Astrocyte (in vitro differentiated cells and primary cell): ENCODE measurements at regions not wholly inside any gene's neighbourhood (a gene's known extent, or its start where the extent isn't known, plus 50 kb on each side); places are given as distances from the start of the nearest gene placed in this dataset.

ENCODE experiments used
- DNase-seq: peaks from one replicate; pipeline ENCODE4 v3.0.0-alpha.2; 2010; ENCODE audit warnings: low read depth
- FAIRE-seq: peaks from 2 replicates; lab custom pipeline; 2011; peaks lifted over from hg19 to GRCh38; lab: Jason Lieb, UNC
- H2AFZ ChIP-seq: 2 replicates; pipeline ENCODE4 v1.6.0; 2012; ENCODE audit warnings: low read depth, low read length, inconsistent platforms
- H3K27ac ChIP-seq: 2 replicates; pipeline ENCODE4 v1.5.1; 2011; ENCODE audit warnings: low read depth, low read length, inconsistent platforms
- H3K27me3 ChIP-seq: 2 replicates; pipeline ENCODE4 v1.6.0; 2011; ENCODE audit warnings: low read length, inconsistent platforms; ENCODE audit not compliant: insufficient read depth
- H3K36me3 ChIP-seq: 2 replicates; pipeline ENCODE4 v1.5.1; 2011; ENCODE audit warnings: low read length, inconsistent platforms; ENCODE audit not compliant: insufficient read depth
- H3K4me1 ChIP-seq: 2 replicates; pipeline ENCODE4 v1.5.1; 2011; ENCODE audit warnings: low read length, inconsistent platforms; ENCODE audit not compliant: insufficient read depth
- H3K4me2 ChIP-seq: 2 replicates; pipeline ENCODE4 v1.6.0; 2012; ENCODE audit warnings: low read length, inconsistent platforms
- H3K4me3 ChIP-seq: 2 replicates; pipeline ENCODE4 v1.5.1; 2011; ENCODE audit warnings: low read depth, mild to moderate bottlenecking, low read length, inconsistent platforms; ENCODE audit not compliant: insufficient read depth
- H3K79me2 ChIP-seq: 2 replicates; pipeline ENCODE4 v1.6.0; 2012; ENCODE audit warnings: mild to moderate bottlenecking, low read length, inconsistent platforms; ENCODE audit not compliant: insufficient read depth
- H3K9ac ChIP-seq: 2 replicates; pipeline ENCODE4 v1.6.0; 2012; ENCODE audit warnings: mild to moderate bottlenecking, low read length, inconsistent platforms
- H3K9me3 ChIP-seq: 2 replicates; pipeline ENCODE4 v1.5.1; 2012; ENCODE audit warnings: low read depth, mild to moderate bottlenecking, low read length, inconsistent platforms; ENCODE audit not compliant: insufficient read depth
- H4K20me1 ChIP-seq: 2 replicates; pipeline ENCODE4 v1.6.0; 2012; ENCODE audit warnings: low read length, inconsistent platforms; ENCODE audit not compliant: insufficient read depth
- H3K27ac Mint-ChIP-seq: one replicate; pipeline ENCODE4 v1.8.0; 2021; ENCODE audit warnings: mild to moderate bottlenecking, mixed read lengths; ENCODE audit not compliant: unreplicated experiment
- H3K27me3 Mint-ChIP-seq: one replicate; pipeline ENCODE4 v1.8.0; 2021; ENCODE audit warnings: low read depth, mixed read lengths; ENCODE audit not compliant: unreplicated experiment
- H3K36me3 Mint-ChIP-seq: one replicate; pipeline ENCODE4 v1.8.0; 2021; ENCODE audit warnings: low read depth, mixed read lengths; ENCODE audit not compliant: unreplicated experiment
- H3K4me1 Mint-ChIP-seq: one replicate; pipeline ENCODE4 v1.8.0; 2021; ENCODE audit warnings: low read depth, mixed read lengths; ENCODE audit not compliant: unreplicated experiment
- H3K4me3 Mint-ChIP-seq: one replicate; pipeline ENCODE4 v1.8.0; 2021; ENCODE audit warnings: mild to moderate bottlenecking, moderate library complexity, mixed read lengths; ENCODE audit not compliant: unreplicated experiment
- H3K9me3 Mint-ChIP-seq: one replicate; pipeline ENCODE4 v1.8.0; 2021; ENCODE audit warnings: mild to moderate bottlenecking, mixed read lengths; ENCODE audit not compliant: unreplicated experiment
- EZH2 ChIP-seq: IDR thresholded peaks from 2 replicates; pipeline ENCODE4 v1.6.1; 2012; ENCODE audit warnings: mild to moderate bottlenecking, low read length, inconsistent platforms; ENCODE audit not compliant: insufficient read depth
- TF ChIP-seq, protein P1 (sequence below): IDR thresholded peaks from 2 replicates; pipeline ENCODE4 v1.5.1; 2011; ENCODE audit warnings: low read depth, mild to moderate bottlenecking, inconsistent platforms, low read length, moderate library complexity; ENCODE audit not compliant: insufficient read depth

DNA sequence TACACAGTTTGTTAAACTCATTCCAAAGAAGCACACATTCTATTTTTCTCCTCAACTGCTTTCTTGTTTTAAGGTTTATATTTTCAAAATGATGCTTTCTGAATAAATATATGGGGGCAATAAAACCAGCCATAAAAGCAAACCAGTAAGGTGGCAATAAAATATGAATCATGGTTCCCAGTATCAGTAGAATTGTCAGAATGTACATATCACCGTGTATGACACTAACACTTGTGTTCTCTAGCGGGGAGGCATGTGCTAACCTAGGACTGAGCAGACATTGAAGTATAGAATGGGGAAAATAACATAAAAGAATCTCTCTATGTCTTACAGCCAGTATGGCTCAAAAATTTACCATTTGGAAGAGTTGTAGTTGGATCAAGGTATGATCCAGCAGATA lies 329.9 kb upstream of the ISL1 start:
- Histone ChIP-seq H3K36me3 (no peaks in the 10 kb centered on the region), H3K79me2 (no peaks in the 10 kb centered on the region), H4K20me1 (no peaks in the 10 kb centered on the region), H3K4me1 (no peaks in the 10 kb centered on the region), H3K27me3 (no peaks in the 10 kb centered on the region), H3K9ac (no peak overlapping the region), H3K4me2 (no peak overlapping the region), H3K27ac (no peak overlapping the region), H3K9me3 (no peaks in the 10 kb centered on the region), H2AFZ (no peak overlapping the region), H3K4me3 (no peak overlapping the region)
- Mint-ChIP-seq H3K36me3 (no peaks in the 10 kb centered on the region), H3K27ac (no peak overlapping the region), H3K27me3 (no peaks in the 10 kb centered on the region), H3K9me3 (no peaks in the 10 kb centered on the region), H3K4me3 (no peak overlapping the region), H3K4me1 (no peaks in the 10 kb centered on the region)
- FAIRE-seq (no peak), DNase-seq (no peak)
- no peak for TF ChIP-seq EZH2
- TF ChIP-seq, protein P1, sequence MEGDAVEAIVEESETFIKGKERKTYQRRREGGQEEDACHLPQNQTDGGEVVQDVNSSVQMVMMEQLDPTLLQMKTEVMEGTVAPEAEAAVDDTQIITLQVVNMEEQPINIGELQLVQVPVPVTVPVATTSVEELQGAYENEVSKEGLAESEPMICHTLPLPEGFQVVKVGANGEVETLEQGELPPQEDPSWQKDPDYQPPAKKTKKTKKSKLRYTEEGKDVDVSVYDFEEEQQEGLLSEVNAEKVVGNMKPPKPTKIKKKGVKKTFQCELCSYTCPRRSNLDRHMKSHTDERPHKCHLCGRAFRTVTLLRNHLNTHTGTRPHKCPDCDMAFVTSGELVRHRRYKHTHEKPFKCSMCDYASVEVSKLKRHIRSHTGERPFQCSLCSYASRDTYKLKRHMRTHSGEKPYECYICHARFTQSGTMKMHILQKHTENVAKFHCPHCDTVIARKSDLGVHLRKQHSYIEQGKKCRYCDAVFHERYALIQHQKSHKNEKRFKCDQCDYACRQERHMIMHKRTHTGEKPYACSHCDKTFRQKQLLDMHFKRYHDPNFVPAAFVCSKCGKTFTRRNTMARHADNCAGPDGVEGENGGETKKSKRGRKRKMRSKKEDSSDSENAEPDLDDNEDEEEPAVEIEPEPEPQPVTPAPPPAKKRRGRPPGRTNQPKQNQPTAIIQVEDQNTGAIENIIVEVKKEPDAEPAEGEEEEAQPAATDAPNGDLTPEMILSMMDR: no peak

GRCh38 chr5:51060953-51061352 lies 322.3 kb upstream of the ISL1 start:
- H4K20me1 ChIP-seq: no peaks in the 10 kb centered on the region
- FAIRE-seq (no peak), DNase-seq (no peak)
- H3K79me2 ChIP-seq: no peaks in the 10 kb centered on the region
- H3K36me3 Mint-ChIP-seq: no peaks in the 10 kb centered on the region
- H3K27ac Mint-ChIP-seq: no peak overlapping the region
- no peaks in the 10 kb centered on the region for H3K27me3 Mint-ChIP-seq
- H3K4me3 ChIP-seq: no peak overlapping the region
- no peaks in the 10 kb centered on the region for H3K36me3 ChIP-seq
- no peaks in the 10 kb centered on the region for H3K27me3 ChIP-seq
- H3K4me1 Mint-ChIP-seq: no peaks in the 10 kb centered on the region
- no peak overlapping the region for H3K4me3 Mint-ChIP-seq
- TF ChIP-seq, protein P1: no peak
- TF ChIP-seq EZH2: no peak
- H2AFZ ChIP-seq: no peak overlapping the region
- peaks cover 9% of the 10 kb centered on the region for H3K9me3 ChIP-seq
- H3K9me3 Mint-ChIP-seq: peaks cover 9% of the 10 kb centered on the region
- no peak overlapping the region for H3K9ac ChIP-seq
- no peak overlapping the region for H3K4me2 ChIP-seq
- no peaks in the 10 kb centered on the region for H3K4me1 ChIP-seq
- no peak overlapping the region for H3K27ac ChIP-seq

DNA sequence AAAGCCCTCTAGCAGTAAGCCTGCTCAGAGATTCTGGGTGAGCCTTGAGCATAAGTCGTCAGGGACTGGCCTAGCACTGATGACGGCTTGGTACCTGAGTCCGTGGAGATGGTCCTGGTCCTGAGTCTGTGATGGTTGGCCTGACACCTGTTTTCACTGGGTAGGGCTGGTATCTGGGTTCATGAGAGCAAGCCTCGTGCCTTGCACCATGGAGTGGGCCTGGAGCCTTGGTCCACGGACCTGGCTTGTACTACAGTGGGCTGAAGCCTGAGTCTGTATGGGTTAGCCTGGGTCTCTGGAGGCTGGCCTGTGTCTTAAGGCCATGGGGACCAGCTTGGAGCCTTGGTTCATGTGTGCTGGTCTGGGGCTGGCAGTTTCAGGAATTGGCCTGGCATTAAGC lies 310.3 kb upstream of the ISL1 start:
- DNase-seq (no peak), FAIRE-seq (no peak)
- no peak overlapping the region for H3K9ac ChIP-seq
- no peaks in the 10 kb centered on the region for H3K27me3 Mint-ChIP-seq
- no peaks in the 10 kb centered on the region for H3K4me1 Mint-ChIP-seq
- no peaks in the 10 kb centered on the region for H3K79me2 ChIP-seq
- H3K9me3 ChIP-seq: peaks cover 9% of the 10 kb centered on the region
- no peaks in the 10 kb centered on the region for H3K4me1 ChIP-seq
- no peak overlapping the region for H3K27ac ChIP-seq
- peaks cover 4% of the 10 kb centered on the region for H3K9me3 Mint-ChIP-seq
- H3K4me3 ChIP-seq: no peak overlapping the region
- no peaks in the 10 kb centered on the region for H3K27me3 ChIP-seq
- no peak overlapping the region for H3K27ac Mint-ChIP-seq
- H3K4me2 ChIP-seq: no peak overlapping the region
- no peak overlapping the region for H3K4me3 Mint-ChIP-seq
- H3K36me3 ChIP-seq: no peaks in the 10 kb centered on the region
- no peaks in the 10 kb centered on the region for H3K36me3 Mint-ChIP-seq
- no peaks in the 10 kb centered on the region for H4K20me1 ChIP-seq
- no peak overlapping the region for H2AFZ ChIP-seq
- TF ChIP-seq EZH2: no peak
